Skeletal muscle tissue (tissue), 3 donors: ENCODE measurements at regions not wholly inside any gene's neighbourhood (a gene's known extent, or its start where the extent isn't known, plus 50 kb on each side); places are given as distances from the start of the nearest gene placed in this dataset.

Source experiments
- H3K27ac ChIP-seq: one replicate; pipeline ENCODE4 v1.7.0; 2013; ENCODE audit warnings: mild to moderate bottlenecking, low read depth, low read length, inconsistent platforms
- H3K27me3 ChIP-seq, 3 donors: one replicate each; pipeline ENCODE4 v1.7.0; 2013; ENCODE audit warnings: low read length in 3 of 3; ENCODE audit not compliant: control insufficient read depth in 3 of 3, insufficient read depth in 3 of 3
- H3K36me3 ChIP-seq, 3 donors: one replicate each; pipeline ENCODE4 v1.7.0; 2013; ENCODE audit warnings: low read length in 3 of 3; ENCODE audit not compliant: control insufficient read depth in 3 of 3, insufficient read depth in 3 of 3
- H3K4me1 ChIP-seq, 3 donors: one replicate each; pipeline ENCODE4 v1.7.0; 2013; ENCODE audit warnings: low read length in 3 of 3, mild to moderate bottlenecking in 3 of 3; ENCODE audit not compliant: control insufficient read depth in 3 of 3, insufficient read depth in 3 of 3
- H3K4me3 ChIP-seq, 3 donors: one replicate each; pipeline ENCODE4 v1.7.0; 2013; ENCODE audit warnings: low read length in 3 of 3
- H3K9ac ChIP-seq, 3 donors: one replicate each; pipeline ENCODE4 v1.7.0; 2013; ENCODE audit warnings: low read length in 3 of 3, mild to moderate bottlenecking in 3 of 3, moderate library complexity in 2 of 3, low read depth in 1 of 3
- H3K9me3 ChIP-seq, 3 donors: one replicate each; pipeline ENCODE4 v1.7.0; 2013; ENCODE audit warnings: low read length in 3 of 3; ENCODE audit not compliant: control insufficient read depth in 3 of 3
- donor health status: Osteomylitis.

DNA sequence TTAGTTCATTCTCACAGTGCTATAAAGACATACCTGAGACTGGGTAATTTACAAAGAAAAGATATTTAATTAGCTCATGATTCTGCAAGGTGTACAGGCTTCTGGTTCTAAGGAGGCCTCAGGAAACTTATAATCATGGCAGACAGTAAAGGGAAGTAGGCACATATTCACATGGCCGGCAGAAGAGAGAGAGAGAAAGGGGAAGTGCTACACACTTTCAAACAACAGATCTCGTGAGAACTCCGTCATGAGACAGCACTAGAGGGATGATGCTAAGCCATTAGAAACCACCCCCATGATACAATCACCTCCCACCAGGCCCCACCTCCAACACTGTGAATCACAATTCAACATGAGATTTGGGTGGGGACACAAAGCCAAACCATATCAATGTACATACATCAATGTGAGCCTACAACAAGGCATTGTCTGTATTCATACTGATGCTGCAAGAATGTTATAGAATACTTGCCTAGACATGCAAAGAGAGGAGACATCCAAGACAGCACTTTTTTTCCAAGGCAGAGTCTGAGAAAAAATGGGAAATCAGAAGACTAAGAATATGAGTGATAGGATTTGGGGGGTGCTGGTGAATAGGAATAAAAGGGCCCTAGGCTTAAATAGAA lies 114.8 kb upstream of the XYLT1 start:
- Histone ChIP-seq H3K27me3 (no peaks in the 10 kb centered on the region), H3K9ac (no peak overlapping the region), H3K27ac (no peak overlapping the region), H3K4me3 (no peak overlapping the region), H3K36me3 (no peaks in the 10 kb centered on the region), H3K4me1 (no peaks in the 10 kb centered on the region), H3K9me3 (no peaks in the 10 kb centered on the region)

DNA sequence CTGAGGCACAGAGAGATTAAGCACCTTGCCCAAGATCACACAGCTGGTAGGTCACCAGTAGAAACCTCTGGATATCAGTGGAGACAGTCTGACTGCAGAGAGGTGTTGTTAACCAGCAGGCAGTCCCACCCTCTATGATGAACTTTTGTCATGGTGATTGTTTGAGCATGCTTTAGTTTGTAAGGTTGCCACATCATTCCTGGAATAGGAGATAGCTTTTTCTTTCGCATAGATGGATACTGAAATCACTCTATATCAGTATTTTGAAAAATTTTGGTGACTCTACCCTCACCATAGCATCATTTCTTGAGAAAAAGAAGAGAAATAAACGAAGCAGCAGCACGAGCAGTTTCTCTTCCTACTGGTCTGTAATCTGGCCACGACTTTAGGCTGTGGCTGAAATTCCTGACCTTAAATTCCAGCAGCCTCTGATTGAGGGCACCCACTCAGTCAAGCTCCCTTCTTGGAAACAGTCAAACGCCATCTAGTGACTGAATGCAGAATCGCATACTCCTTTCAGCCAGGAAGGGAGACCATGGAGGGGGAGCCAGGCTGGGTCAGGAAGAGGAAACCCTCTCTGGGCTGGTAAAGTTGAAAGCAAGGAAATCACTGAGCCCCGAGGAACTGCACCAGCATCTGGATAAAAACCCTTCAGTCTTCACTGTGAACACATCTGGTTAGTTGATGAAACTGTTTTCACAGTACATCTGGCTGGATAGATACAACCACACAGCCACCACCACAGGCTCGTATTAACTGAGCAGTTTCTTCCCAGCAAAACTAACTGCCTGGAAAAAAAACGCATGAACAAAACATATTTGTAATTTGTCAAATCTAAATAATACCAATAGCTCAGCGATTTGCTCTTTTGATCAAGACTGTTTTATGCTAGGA lies 108.5 kb upstream of the XYLT1 start:
- H3K9me3 ChIP-seq = no peaks in the 10 kb centered on the region
- no peaks in the 10 kb centered on the region for H3K27me3 ChIP-seq
- H3K9ac ChIP-seq = no peak overlapping the region
- no peaks in the 10 kb centered on the region for H3K4me1 ChIP-seq
- no peaks in the 10 kb centered on the region for H3K36me3 ChIP-seq
- H3K27ac ChIP-seq = no peak overlapping the region
- H3K4me3 ChIP-seq = no peak overlapping the region

- Histone ChIP-seq H3K27ac (no peak overlapping the region), H3K27me3 (peaks cover 0 to 10% (median 5%) of the 10 kb centered on the region in 3 donors), H3K4me1 (no peaks in the 10 kb centered on the region), H3K36me3 (no peaks in the 10 kb centered on the region), H3K4me3 (no peak overlapping the region), H3K9me3 (no peaks in the 10 kb centered on the region), H3K9ac (no peak overlapping the region)
Measured at GRCh38 chr16:17574256-17574655, 103.5 kb upstream of the XYLT1 start.

DNA sequence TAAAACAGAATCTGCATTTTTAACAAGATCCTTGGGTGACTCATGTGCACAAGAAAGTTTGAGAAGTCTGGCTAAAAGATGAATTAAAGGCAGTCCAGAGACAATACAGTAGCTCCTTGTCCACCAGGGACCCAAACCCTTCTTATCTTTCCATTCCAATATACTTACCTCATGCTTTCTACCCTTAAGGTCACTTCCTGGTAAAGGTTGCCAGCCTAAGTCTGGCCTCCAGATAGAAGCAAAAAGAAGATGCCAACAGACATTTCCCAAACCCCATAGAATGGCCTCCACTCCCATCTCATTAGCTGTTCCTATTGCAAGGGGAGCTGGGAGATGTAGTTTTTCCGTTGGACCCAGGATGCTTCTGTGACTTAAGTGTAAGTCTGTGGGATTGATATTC lies 101.4 kb upstream of the XYLT1 start:
- Histone ChIP-seq H3K27ac (no peak overlapping the region), H3K9ac (no peak overlapping the region), H3K4me1 (no peaks in the 10 kb centered on the region), H3K36me3 (no peaks in the 10 kb centered on the region), H3K27me3 (peaks cover 0 to 10% (median 5%) of the 10 kb centered on the region in 3 donors), H3K4me3 (no peak overlapping the region), H3K9me3 (no peaks in the 10 kb centered on the region)

DNA sequence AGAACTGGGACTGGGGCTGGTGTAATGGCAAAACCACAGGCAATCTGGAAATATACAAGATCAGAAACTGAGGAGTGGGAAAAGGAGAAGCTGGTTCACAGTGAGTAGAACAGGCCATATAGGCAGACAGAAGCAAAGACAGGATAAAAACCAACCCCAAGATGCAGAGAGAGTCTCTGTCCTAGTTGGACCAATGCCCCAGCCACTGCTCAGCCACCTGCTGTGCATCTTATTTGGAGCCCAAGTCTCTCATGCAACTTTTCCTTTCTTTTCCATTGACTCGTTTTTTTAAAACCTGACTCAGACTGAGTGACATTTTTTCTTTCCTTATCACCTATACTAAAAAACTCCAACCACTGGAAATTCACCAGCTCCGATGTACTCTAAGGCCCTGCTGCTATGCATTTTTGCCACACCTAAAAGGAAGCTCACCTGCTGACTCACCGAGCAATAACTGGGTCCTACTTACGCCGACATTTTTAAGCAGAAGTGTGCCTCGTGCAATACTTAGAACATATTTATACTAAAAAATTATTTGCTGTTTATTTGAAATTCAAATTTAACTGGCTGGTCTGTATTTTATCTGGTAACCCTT lies 100.8 kb upstream of the XYLT1 start:
- H3K9ac ChIP-seq = no peak overlapping the region
- no peak overlapping the region for H3K4me3 ChIP-seq
- peaks cover under 1 to 10% (median 5%) of the 10 kb centered on the region in 3 donors for H3K27me3 ChIP-seq
- H3K9me3 ChIP-seq = no peaks in the 10 kb centered on the region
- H3K36me3 ChIP-seq = no peaks in the 10 kb centered on the region
- H3K4me1 ChIP-seq = no peaks in the 10 kb centered on the region
- H3K27ac ChIP-seq = no peak overlapping the region

DNA sequence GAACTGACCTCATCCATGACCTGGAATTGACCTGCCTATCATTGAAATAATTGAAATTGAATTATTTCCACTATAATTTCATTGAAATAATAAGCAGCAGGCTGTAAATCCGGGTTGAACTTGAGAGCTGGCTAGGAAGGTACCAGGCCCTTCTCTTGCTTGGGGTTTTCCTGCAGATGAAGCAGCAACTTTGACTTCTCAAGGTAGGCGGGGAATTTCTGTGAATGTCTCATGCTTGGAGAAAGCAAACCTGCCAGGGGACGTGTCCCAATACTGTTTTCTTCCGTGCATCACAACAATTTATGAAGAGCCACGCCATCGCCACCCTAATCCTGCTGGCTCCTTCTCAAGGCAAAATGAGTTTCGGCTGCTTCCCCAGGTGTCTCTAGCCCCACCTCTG lies 97.5 kb upstream of the XYLT1 start:
- H3K27ac ChIP-seq = no peak overlapping the region
- H3K4me1 ChIP-seq = no peaks in the 10 kb centered on the region
- H3K9me3 ChIP-seq = no peaks in the 10 kb centered on the region
- H3K9ac ChIP-seq = no peak overlapping the region
- H3K36me3 ChIP-seq = no peaks in the 10 kb centered on the region
- H3K27me3 ChIP-seq = peaks cover 3 to 10% (median 5%) of the 10 kb centered on the region in 3 donors
- no peak overlapping the region for H3K4me3 ChIP-seq

- H3K9me3 ChIP-seq = no peaks in the 10 kb centered on the region
- H3K27me3 ChIP-seq = peaks cover 3 to 8% (median 3%) of the 10 kb centered on the region in 3 donors
- no peak overlapping the region for H3K4me3 ChIP-seq
- H3K27ac ChIP-seq = no peak overlapping the region
- H3K9ac ChIP-seq = no peak overlapping the region
- H3K4me1 ChIP-seq = no peaks in the 10 kb centered on the region
- no peaks in the 10 kb centered on the region for H3K36me3 ChIP-seq
Measured at GRCh38 chr16:17567455-17567854, 96.7 kb upstream of the XYLT1 start.

- Histone ChIP-seq H3K9ac (no peak overlapping the region), H3K4me3 (no peak overlapping the region), H3K27me3 (peaks cover 3 to 4% (median 3%) of the 10 kb centered on the region in 3 donors), H3K9me3 (no peaks in the 10 kb centered on the region), H3K36me3 (no peaks in the 10 kb centered on the region), H3K4me1 (no peaks in the 10 kb centered on the region), H3K27ac (no peak overlapping the region)
Measured at GRCh38 chr16:17566656-17567450, 96.1 kb upstream of the XYLT1 start.

DNA sequence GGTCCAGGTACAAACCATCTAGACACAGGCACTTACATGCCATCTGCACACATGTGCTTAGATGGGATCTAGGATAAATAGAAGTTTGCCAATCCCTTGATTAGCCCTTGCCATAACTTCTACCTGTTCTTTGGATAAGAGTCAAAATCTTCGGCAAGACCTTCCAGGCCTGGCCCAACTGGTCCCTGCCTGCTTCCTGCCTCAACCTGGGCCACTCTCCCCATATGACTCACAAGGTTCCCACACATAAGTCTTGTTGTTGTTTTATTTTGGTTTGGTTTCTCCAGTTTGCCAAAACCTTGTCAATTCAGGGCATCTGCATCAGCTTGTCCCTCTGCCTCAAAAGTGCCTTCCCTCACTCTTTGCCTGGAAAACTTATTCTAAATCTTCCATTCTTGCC lies 95.3 kb upstream of the XYLT1 start:
- Histone ChIP-seq H3K27me3 (peaks cover 3% of the 10 kb centered on the region in 3 donors), H3K9ac (no peak overlapping the region), H3K4me3 (no peak overlapping the region), H3K9me3 (no peaks in the 10 kb centered on the region), H3K27ac (no peak overlapping the region), H3K4me1 (no peaks in the 10 kb centered on the region), H3K36me3 (no peaks in the 10 kb centered on the region)
